B cell (primary cell): ENCODE measurements at regions not wholly inside any gene's neighbourhood (a gene's known extent, or its start where the extent isn't known, plus 50 kb on each side); places are given as distances from the start of the nearest gene placed in this dataset.

Experiments
- ATAC-seq: fragments of 200-7000 bp; cut with Tn5 transposase; one replicate; pipeline ENCODE4 v1.10.0; 2021; ENCODE audit warnings: low read depth, mild to moderate bottlenecking, moderate number of reproducible peaks, moderate library complexity
- CTCF ChIA-PET: fragments of 350-600 bp; sonication (Branson Sonifier 250); formaldehyde crosslinking; loops from one replicate; lab custom pipeline; 2021; ENCODE audit warnings: antibody characterized with exemption, inconsistent platforms; lab: Charles Lee
- POLR2A ChIA-PET: fragments of 350-600 bp; sonication (Branson Sonifier 250); formaldehyde crosslinking; loops from one replicate; lab custom pipeline; 2021; ENCODE audit warnings: antibody characterized with exemption; lab: Charles Lee
- DNase-seq: peaks from one replicate; pipeline ENCODE4 v3.0.0; 2013
- H2AFZ ChIP-seq: 2 replicates; pipeline ENCODE4 v1.6.1; 2012; ENCODE audit warnings: mild to moderate bottlenecking, low read depth, low read length; ENCODE audit not compliant: insufficient read depth, poor library complexity, severe bottlenecking
- H3K27ac ChIP-seq, 2 donors: 1 replicate in 1 of 2; 2 replicates in 1 of 2; pipeline ENCODE4 v1.5.1; 2012 to 2013; ENCODE audit warnings: low read length in 2 of 2, mild to moderate bottlenecking in 2 of 2, moderate library complexity in 1 of 2
- H3K27me3 ChIP-seq, 4 experiments: fragments of 200-600 bp in 1 of 4; sonication (generic) in 1 of 4; replicated peaks in 1 of 4; 1 replicate in 2 of 4; 2 replicates in 2 of 4; pipeline versions ENCODE4 v1.6.1 to v1.7.0; 2013 to 2016; ENCODE audit warnings: low read length in 3 of 4, mild to moderate bottlenecking in 2 of 4, mixed read lengths in 1 of 4, moderate library complexity in 1 of 4; ENCODE audit not compliant: insufficient read depth in 4 of 4, control insufficient read depth in 3 of 4; ENCODE audit errors: control extremely low read depth in 1 of 4
- H3K36me3 ChIP-seq, 2 experiments: replicated peaks in 1 of 2; 1 replicate in 1 of 2; 2 replicates in 1 of 2; pipeline versions ENCODE4 v1.6.1 to v1.7.1; 2013; ENCODE audit warnings: low read length in 1 of 2; ENCODE audit not compliant: insufficient read depth in 2 of 2, control insufficient read depth in 1 of 2; ENCODE audit errors: control extremely low read depth in 1 of 2, extremely low read depth in 1 of 2
- H3K4me1 ChIP-seq, 2 donors: fragments of 200-600 bp in 1 of 2; sonication (generic) in 1 of 2; 1 replicate in 1 of 2; 2 replicates in 1 of 2; pipeline versions ENCODE4 v1.5.1 to v1.6.1; 2013 to 2017; ENCODE audit warnings: low read length in 2 of 2; ENCODE audit not compliant: control insufficient read depth in 2 of 2, insufficient read depth in 2 of 2
- H3K4me2 ChIP-seq: replicated peaks from 2 replicates; pipeline ENCODE3; 2012; ENCODE audit warnings: mild to moderate bottlenecking, low read depth, low read length; ENCODE audit not compliant: poor library complexity, severe bottlenecking
- H3K4me3 ChIP-seq, 5 experiments: fragments of 200-600 bp in 1 of 5; sonication (generic) in 1 of 5; 1 replicate in 3 of 5; 2 replicates in 2 of 5; pipeline versions ENCODE4 v1.5.1 to v1.7.0; 2011 to 2016; ENCODE audit warnings: low read length in 4 of 5, mild to moderate bottlenecking in 4 of 5, low read depth in 2 of 5, control low read depth in 1 of 5, moderate library complexity in 1 of 5; ENCODE audit not compliant: insufficient read depth in 1 of 5; ENCODE audit errors: control extremely low read depth in 1 of 5, extremely low read depth in 1 of 5
- H3K79me2 ChIP-seq: fragments of 200-600 bp; sonication (generic); one replicate; pipeline ENCODE4 v1.6.0; 2016; ENCODE audit warnings: low read length; ENCODE audit not compliant: control insufficient read depth, insufficient read depth
- H3K9ac ChIP-seq: fragments of 200-600 bp; sonication (generic); 2 replicates; pipeline ENCODE4 v1.6.1; 2017; ENCODE audit warnings: mild to moderate bottlenecking, low read length, moderate library complexity
- H3K9me3 ChIP-seq, 3 donors: one replicate each; pipeline versions ENCODE4 v1.6.1 to v1.7.1; 2013; ENCODE audit warnings: low read length in 2 of 3; ENCODE audit not compliant: control insufficient read depth in 2 of 3, insufficient read depth in 1 of 3; ENCODE audit errors: control extremely low read depth in 1 of 3
- H4K20me1 ChIP-seq: 2 replicates; pipeline ENCODE4 v1.6.0; 2012; ENCODE audit warnings: mild to moderate bottlenecking, low read length; ENCODE audit not compliant: insufficient read depth, control insufficient read depth, poor library complexity, severe bottlenecking
- H3K27ac Mint-ChIP-seq: one replicate; pipeline ENCODE4 v1.8.0; 2021; ENCODE audit warnings: mixed read lengths
- H3K27me3 Mint-ChIP-seq: one replicate; pipeline ENCODE4 v1.8.0; 2021; ENCODE audit warnings: mixed read lengths
- H3K4me1 Mint-ChIP-seq: one replicate; pipeline ENCODE4 v1.8.0; 2021; ENCODE audit warnings: mixed read lengths
- H3K4me3 Mint-ChIP-seq: one replicate; pipeline ENCODE4 v1.8.0; 2021; ENCODE audit warnings: mixed read lengths
- H3K9me3 Mint-ChIP-seq: one replicate; pipeline ENCODE4 v1.8.0; 2022; ENCODE audit warnings: mixed read lengths; ENCODE audit not compliant: insufficient read depth
- EZH2 ChIP-seq: IDR thresholded peaks from 2 replicates; pipeline ENCODE4 v1.6.1; 2012; ENCODE audit warnings: borderline replicate concordance, low read depth, mild to moderate bottlenecking, moderate library complexity, low read length; ENCODE audit not compliant: insufficient read depth, poor library complexity, severe bottlenecking
- WGBS: methylation state at CpG from one replicate; pipeline ENCODE4 v1.1.5; 2013; ENCODE audit warnings: missing lambda C conversion rate; ENCODE audit not compliant: insufficient coverage; 5-methylcytosine and 5-hydroxymethylcytosine counted together
- intact Hi-C: fragments of 100-400 bp; cut with micrococcal nuclease; formaldehyde crosslinking; loops from one replicate; pipeline ENCODE4 v1.10.0; 2022
- TF ChIP-seq, protein P1 (sequence below): fragments of 200-600 bp; IDR thresholded peaks from one replicate; pipeline ENCODE4 v1.8.0; 2022; ENCODE audit warnings: antibody characterized with exemption, mild to moderate bottlenecking

DNA sequence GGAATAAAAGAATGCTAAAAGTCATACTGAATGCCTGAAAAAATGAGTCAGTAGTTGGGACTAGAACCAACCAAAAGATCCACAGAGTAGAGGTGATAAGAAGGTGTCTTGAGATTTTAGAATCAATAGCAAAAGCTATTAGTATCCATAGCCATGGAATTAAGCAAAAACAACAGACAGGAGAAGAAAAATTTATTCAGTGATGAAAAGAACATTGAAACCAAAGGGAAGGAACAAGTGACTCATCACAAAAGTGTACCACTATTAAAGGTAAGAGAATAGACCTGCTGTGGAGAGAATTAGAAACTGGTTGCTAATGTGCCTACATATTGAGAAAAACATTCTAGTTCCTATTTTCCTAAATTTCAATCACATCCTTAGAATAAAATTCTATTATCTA, 182.0 kb upstream of the NEIL3 start:
- no peak overlapping the region for H3K4me3 Mint-ChIP-seq
- ChIA-PET CTCF (no interaction called here), POLR2A (no interaction called here)
- intact Hi-C loops, result no loop called here
- no peaks in the 10 kb centered on the region for H3K79me2 ChIP-seq
- H3K9me3 ChIP-seq, result peaks cover 0 to 9% (median 2%) of the 10 kb centered on the region in 3 donors
- H3K27ac Mint-ChIP-seq, result no peak overlapping the region
- ATAC-seq (no peak), DNase-seq (no peak)
- H3K4me3 ChIP-seq, result no peak overlapping the region
- H3K9me3 Mint-ChIP-seq, result peaks cover 5% of the 10 kb centered on the region
- H3K4me1 Mint-ChIP-seq, result no peaks in the 10 kb centered on the region
- no peak overlapping the region for H2AFZ ChIP-seq
- H3K4me1 ChIP-seq, result no peaks in the 10 kb centered on the region
- no peak overlapping the region for H3K27ac ChIP-seq
- H3K9ac ChIP-seq, result no peak overlapping the region
- no peak for TF ChIP-seq EZH2
- TF ChIP-seq, protein P1, sequence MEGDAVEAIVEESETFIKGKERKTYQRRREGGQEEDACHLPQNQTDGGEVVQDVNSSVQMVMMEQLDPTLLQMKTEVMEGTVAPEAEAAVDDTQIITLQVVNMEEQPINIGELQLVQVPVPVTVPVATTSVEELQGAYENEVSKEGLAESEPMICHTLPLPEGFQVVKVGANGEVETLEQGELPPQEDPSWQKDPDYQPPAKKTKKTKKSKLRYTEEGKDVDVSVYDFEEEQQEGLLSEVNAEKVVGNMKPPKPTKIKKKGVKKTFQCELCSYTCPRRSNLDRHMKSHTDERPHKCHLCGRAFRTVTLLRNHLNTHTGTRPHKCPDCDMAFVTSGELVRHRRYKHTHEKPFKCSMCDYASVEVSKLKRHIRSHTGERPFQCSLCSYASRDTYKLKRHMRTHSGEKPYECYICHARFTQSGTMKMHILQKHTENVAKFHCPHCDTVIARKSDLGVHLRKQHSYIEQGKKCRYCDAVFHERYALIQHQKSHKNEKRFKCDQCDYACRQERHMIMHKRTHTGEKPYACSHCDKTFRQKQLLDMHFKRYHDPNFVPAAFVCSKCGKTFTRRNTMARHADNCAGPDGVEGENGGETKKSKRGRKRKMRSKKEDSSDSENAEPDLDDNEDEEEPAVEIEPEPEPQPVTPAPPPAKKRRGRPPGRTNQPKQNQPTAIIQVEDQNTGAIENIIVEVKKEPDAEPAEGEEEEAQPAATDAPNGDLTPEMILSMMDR, result no peak
- H3K27me3 Mint-ChIP-seq, result no peaks in the 10 kb centered on the region
- no peaks in the 10 kb centered on the region for H4K20me1 ChIP-seq
- H3K27me3 ChIP-seq, result no peaks in the 10 kb centered on the region
- H3K4me2 ChIP-seq, result no peak overlapping the region
- no peaks in the 10 kb centered on the region for H3K36me3 ChIP-seq

DNA sequence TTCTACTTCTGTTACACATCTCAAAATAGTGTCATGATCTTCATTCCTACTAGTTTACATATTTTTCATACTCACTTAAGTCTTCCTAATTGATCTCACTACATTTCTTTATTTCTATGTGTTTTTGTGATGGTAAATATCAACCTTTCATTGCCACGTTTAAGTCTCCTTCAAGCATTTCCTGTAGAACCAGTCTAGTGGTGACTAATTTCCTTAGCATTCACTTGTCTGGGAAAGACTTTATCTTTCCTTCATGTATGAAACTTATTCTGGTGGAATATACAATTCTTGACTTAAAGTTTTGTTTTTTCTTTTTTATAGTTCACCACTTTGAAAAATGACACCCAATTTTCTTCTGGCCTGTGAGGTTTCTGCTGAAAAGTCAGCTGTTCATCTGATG, 181.4 kb upstream of the NEIL3 start:
- Histone ChIP-seq H4K20me1 (no peaks in the 10 kb centered on the region), H3K4me1 (no peaks in the 10 kb centered on the region), H3K79me2 (no peaks in the 10 kb centered on the region), H3K4me2 (no peak overlapping the region), H3K27me3 (no peaks in the 10 kb centered on the region), H2AFZ (no peak overlapping the region), H3K27ac (no peak overlapping the region), H3K36me3 (no peaks in the 10 kb centered on the region), H3K4me3 (no peak overlapping the region), H3K9me3 (peaks cover 0 to 9% (median 2%) of the 10 kb centered on the region in 3 donors), H3K9ac (no peak overlapping the region)
- Mint-ChIP-seq H3K27me3 (no peaks in the 10 kb centered on the region), H3K9me3 (peaks cover 5% of the 10 kb centered on the region), H3K27ac (no peak overlapping the region), H3K4me1 (no peaks in the 10 kb centered on the region), H3K4me3 (no peak overlapping the region)
- TF ChIP-seq, protein P1, result no peak
- no CpG with 5 or more reads among the region's 1 CpG for WGBS
- intact Hi-C loops, result no loop called here
- ChIA-PET POLR2A (no interaction called here), CTCF (interaction anchor here (0.6 kb wide), 1 partner anchor 9 kb away, joined by 3 read pairs; no protein-coding TSS in a partner anchor)
- DNase-seq (no peak), ATAC-seq (no peak)
